GM18502 (cell line): ENCODE measurements at regions not wholly inside any gene's neighbourhood (a gene's known extent, or its start where the extent isn't known, plus 50 kb on each side); places are given as distances from the start of the nearest gene placed in this dataset.

ENCODE experiments used
- ATAC-seq: cut with Tn5 transposase; IDR thresholded peaks from one replicate; pipeline ENCODE4 v1.9.1; 2021; ENCODE audit warnings: mild to moderate bottlenecking; ENCODE audit not compliant: unreplicated experiment, poor library complexity

- ATAC-seq: no peak
These were observed 860.4 kb downstream of the VRK1 start for GRCh38 chr14:97657609-97658008.

- no peak for ATAC-seq
These were observed 890.9 kb downstream of the VRK1 start for GRCh38 chr14:97687944-97688630.

GRCh38 chr14:97688631-97689336 lies 891.6 kb downstream of the VRK1 start:
- ATAC-seq: no peak

- no peak for ATAC-seq
These were observed 894.9 kb downstream of the VRK1 start for GRCh38 chr14:97692084-97692483.

GRCh38 chr14:97695456-97695981 lies 898.3 kb downstream of the VRK1 start:
- ATAC-seq: no peak

GRCh38 chr14:97697772-97698171 lies 900.6 kb downstream of the VRK1 start:
- ATAC-seq: no peak

GRCh38 chr14:97699026-97699425 lies 901.8 kb downstream of the VRK1 start:
- ATAC-seq: no peak

GRCh38 chr14:97703006-97703760 lies 906.0 kb downstream of the VRK1 start:
- ATAC-seq: no peak

GRCh38 chr14:97704316-97704885 lies 907.2 kb downstream of the VRK1 start:
- no peak for ATAC-seq

GRCh38 chr14:97705107-97705506 lies 907.9 kb downstream of the VRK1 start:
- ATAC-seq: no peak

GRCh38 chr14:97705976-97706375 lies 908.8 kb downstream of the VRK1 start:
- no peak for ATAC-seq

GRCh38 chr14:97706819-97707218 lies 909.6 kb downstream of the VRK1 start:
- no peak for ATAC-seq

- ATAC-seq: no peak
These were observed 910.4 kb downstream of the VRK1 start for GRCh38 chr14:97707603-97708002.

- ATAC-seq: no peak
These were observed 912.4 kb downstream of the VRK1 start for GRCh38 chr14:97709552-97709951.

- no peak for ATAC-seq
These were observed 913.5 kb downstream of the VRK1 start for GRCh38 chr14:97710726-97711125.

GRCh38 chr14:97712471-97712870 lies 915.3 kb downstream of the VRK1 start:
- ATAC-seq: no peak

- no peak for ATAC-seq
These were observed 915.8 kb downstream of the VRK1 start for GRCh38 chr14:97713023-97713422.

- ATAC-seq: no peak
These were observed 921.8 kb downstream of the VRK1 start for GRCh38 chr14:97718886-97719442.

- ATAC-seq: no peak
These were observed 922.7 kb downstream of the VRK1 start for GRCh38 chr14:97719931-97720330.

GRCh38 chr14:97723351-97723750 lies 926.2 kb downstream of the VRK1 start:
- ATAC-seq: no peak
